Fibroblast of mammary gland (primary cell): ENCODE measurements at regions not wholly inside any gene's neighbourhood (a gene's known extent, or its start where the extent isn't known, plus 50 kb on each side); places are given as distances from the start of the nearest gene placed in this dataset.

Experiments
- DNase-seq: peaks from one replicate; pipeline ENCODE4 v3.0.0-alpha.2; 2010; ENCODE audit warnings: low read depth
- H3K4me3 ChIP-seq: 2 replicates; pipeline ENCODE4 v1.5.1; 2011; ENCODE audit warnings: low read depth, mild to moderate bottlenecking, low read length, moderate library complexity; ENCODE audit not compliant: control insufficient read depth
- CTCF ChIP-seq: conservative IDR thresholded peaks from 2 replicates; pipeline ENCODE4 v1.5.1; 2011; ENCODE audit warnings: low read depth, low read length, inconsistent platforms; ENCODE audit not compliant: control insufficient read depth, insufficient read depth

GRCh38 chr20:23223908-23224580 lies 126.5 kb upstream of the NXT1 start:
- H3K4me3 ChIP-seq: no peak overlapping the region
- TF ChIP-seq CTCF: no peak
- no peak for DNase-seq

GRCh38 chr20:23222531-23223200 lies 127.9 kb upstream of the NXT1 start:
- no peak overlapping the region for H3K4me3 ChIP-seq
- no peak for TF ChIP-seq CTCF
- no peak for DNase-seq

GRCh38 chr20:23217023-23217422 lies 130.9 kb upstream of the CD93 start:
- no peak for TF ChIP-seq CTCF
- H3K4me3 ChIP-seq: no peak overlapping the region
- no peak for DNase-seq

GRCh38 chr20:23215344-23215995 lies 129.3 kb upstream of the CD93 start:
- DNase-seq: no peak
- no peak for TF ChIP-seq CTCF

GRCh38 chr20:23214903-23215302 lies 128.8 kb upstream of the CD93 start:
- DNase-seq: no peak
- H3K4me3 ChIP-seq: no peak overlapping the region
- TF ChIP-seq CTCF: no peak

More at GRCh38 chr20:23215344-23215995, 129.3 kb upstream of the CD93 start:
- no peak overlapping the region for H3K4me3 ChIP-seq

- no peak for DNase-seq
- no peak for TF ChIP-seq CTCF
- H3K4me3 ChIP-seq: no peak overlapping the region
Measured at GRCh38 chr20:23212464-23212995, 126.4 kb upstream of the CD93 start.
